ENCODE measurements at regions not wholly inside any gene's neighbourhood (a gene's known extent, or its start where the extent isn't known, plus 50 kb on each side); places are given as distances from the start of the nearest gene placed in this dataset.
A peak's percentile ranks its signal among the peaks of the same experiment; 100 is the strongest.

GRCh38 chrX:130974323-130974722, 71.3 kb upstream of the ENOX2 start:
- intact Hi-C loops (cut with DNase I) = no loop called here
- Histone ChIP-seq H3K9me3 (replicated peaks in 1 of 3) (no peaks in the 10 kb centered on the region), H3K27ac (no peak overlapping the region), H3K4me1 (replicated peaks in 1 of 2) (no peaks in the 10 kb centered on the region), H3K36me3 (replicated peaks in 1 of 2) (no peaks in the 10 kb centered on the region), H3K4me3 (no peak overlapping the region), H3K27me3 (peaks cover 22% of the 10 kb centered on the region)
- no peak for TF ChIP-seq CTCF (IDR thresholded peaks at IDR 0.05)
- TF ChIP-seq POLR2A (IDR thresholded peaks at IDR 0.05) = no peak
- 24 to 50% (median 33%) methylated on average over 1 of the region's 1 CpG; no CpG with 5 or more reads in 1 of the 4 donors for WGBS, 4 donors
- no peak for DNase-seq

GRCh38 chrX:130975947-130976346, 72.9 kb upstream of the ENOX2 start:
- no peaks in the 10 kb centered on the region for H3K9me3 ChIP-seq (replicated peaks in 1 of 3)
- 8 to 9% (median 8%) methylated on average over 7 of the region's 7 CpGs for WGBS, 4 donors
- TF ChIP-seq CTCF (IDR thresholded peaks at IDR 0.05) = peak; percentile 27 to 62 (median 50)
- TF ChIP-seq POLR2A (IDR thresholded peaks at IDR 0.05) = no peak
- peaks cover 22% of the 10 kb centered on the region for H3K27me3 ChIP-seq
- no peaks in the 10 kb centered on the region for H3K4me1 ChIP-seq (replicated peaks in 1 of 2)
- H3K27ac ChIP-seq = no peak overlapping the region
- H3K4me3 ChIP-seq = no peak overlapping the region
- intact Hi-C loops (cut with DNase I) = no loop called here
- peak in 6 of 7 donors; percentile 27 to 56 (median 36) for DNase-seq
- H3K36me3 ChIP-seq (replicated peaks in 1 of 2) = no peaks in the 10 kb centered on the region

GRCh38 chrX:130981836-130982235, 76.3 kb upstream of the ARHGAP36 start:
- no peaks in the 10 kb centered on the region for H3K36me3 ChIP-seq (replicated peaks in 1 of 2)
- H3K27me3 ChIP-seq = peaks cover 13% of the 10 kb centered on the region
- WGBS, 4 donors = 62 to 83% (median 70%) methylated on average over 2 of the region's 2 CpGs
- TF ChIP-seq POLR2A (IDR thresholded peaks at IDR 0.05) (no peak), CTCF (IDR thresholded peaks at IDR 0.05) (no peak)
- no peak overlapping the region for H3K4me3 ChIP-seq
- H3K4me1 ChIP-seq (replicated peaks in 1 of 2) = no peaks in the 10 kb centered on the region
- H3K9me3 ChIP-seq (replicated peaks in 1 of 3) = no peaks in the 10 kb centered on the region
- DNase-seq = no peak
- intact Hi-C loops (cut with DNase I) = no loop called here
- H3K27ac ChIP-seq = no peak overlapping the region

DNA sequence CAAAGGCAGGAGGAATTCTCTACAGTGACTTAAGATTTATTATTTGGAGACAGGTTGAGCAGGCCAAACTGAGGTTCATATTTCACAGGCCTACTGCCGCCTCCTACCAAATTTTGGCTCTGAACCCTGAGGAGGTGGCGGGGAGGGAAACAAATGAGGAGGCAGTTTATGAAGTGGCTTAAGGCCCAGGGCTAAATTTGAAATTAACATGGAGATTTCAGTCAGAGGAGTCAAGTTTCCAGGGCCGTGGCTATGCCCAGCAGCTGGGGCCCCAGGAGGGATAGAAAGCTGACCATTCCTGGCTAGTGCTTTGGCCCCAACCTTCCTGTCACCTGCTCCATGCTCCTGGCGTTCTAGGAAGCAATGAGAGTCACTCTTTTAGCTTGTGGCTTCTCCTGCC, 73.4 kb upstream of the ARHGAP36 start:
- Histone ChIP-seq H3K4me3 (no peak overlapping the region), H3K9me3 (replicated peaks in 1 of 3) (no peaks in the 10 kb centered on the region), H3K27ac (no peak overlapping the region), H3K27me3 (peaks cover 19% of the 10 kb centered on the region), H3K36me3 (replicated peaks in 1 of 2) (no peaks in the 10 kb centered on the region), H3K4me1 (replicated peaks in 1 of 2) (no peaks in the 10 kb centered on the region)
- DNase-seq = no peak
- intact Hi-C loops (cut with DNase I) = no loop called here
- WGBS, 4 donors = 53 to 80% (median 67%) methylated on average over 4 of the region's 4 CpGs
- no peak for TF ChIP-seq CTCF (IDR thresholded peaks at IDR 0.05)
- no peak for TF ChIP-seq POLR2A (IDR thresholded peaks at IDR 0.05)
